ENCODE measurements at regions not wholly inside any gene's neighbourhood (a gene's known extent, or its start where the extent isn't known, plus 50 kb on each side); places are given as distances from the start of the nearest gene placed in this dataset.

- TF ChIP-seq POLR2A (IDR thresholded peaks at IDR 0.05; ENCODE audit: low read depth, low read length) (no peak), POLR2AphosphoS5 (IDR thresholded peaks at IDR 0.05; ENCODE audit: low read depth, low read length) (no peak), TAF1 (IDR thresholded peaks at IDR 0.05; ENCODE audit: low read depth, low read length) (no peak), PAX5 (IDR thresholded peaks at IDR 0.05; ENCODE audit: insufficient read depth, low read length, severe bottlenecking) (no peak)
Observed at GRCh38 chr3:197369545-197369944, 71.1 kb upstream of the DLG1 start.
